K562 (cell line): ENCODE measurements at regions not wholly inside any gene's neighbourhood (a gene's known extent, or its start where the extent isn't known, plus 50 kb on each side); places are given as distances from the start of the nearest gene placed in this dataset.
A peak's percentile ranks its signal among the peaks of the same experiment; 100 is the strongest.

Experiments used
- CBFA2T3 ChIP-seq: fragments of 450-650 bp; IDR thresholded peaks from 2 replicates; pipeline ENCODE4 v1.6.1; 2017
- EZH2 ChIP-seq: IDR thresholded peaks from 2 replicates; pipeline ENCODE4 v1.6.1; 2012; ENCODE audit warnings: low read depth, mild to moderate bottlenecking, inconsistent platforms, low read length, borderline replicate concordance
- MYBL2 ChIP-seq, 2 experiments: fragments of 450-650 bp in 1 of 2; sonication (generic) in 1 of 2; formaldehyde crosslinking in 1 of 2; IDR thresholded peaks; 2 replicates each; pipeline versions ENCODE4 v1.6.1 to v1.8.1; 2017 to 2022; ENCODE audit warnings: borderline replicate concordance in 1 of 2, inconsistent platforms in 1 of 2, low read depth in 1 of 2, mild to moderate bottlenecking in 1 of 2, missing genetic modification reagents in 1 of 2, moderate library complexity in 1 of 2
- POLR2AphosphoS5 ChIP-seq: IDR thresholded peaks from 2 replicates; pipeline ENCODE4 v1.6.1; 2011; ENCODE audit warnings: mild to moderate bottlenecking, low read depth, low read length, moderate library complexity; ENCODE audit not compliant: control insufficient read depth, insufficient read depth
- SIX5 ChIP-seq, 2 experiments: IDR thresholded peaks; 2 replicates each; pipeline ENCODE4 v1.6.1; 2011; ENCODE audit warnings: low read length in 2 of 2, borderline replicate concordance in 1 of 2, low read depth in 1 of 2, mild to moderate bottlenecking in 1 of 2, moderate library complexity in 1 of 2; ENCODE audit not compliant: insufficient read depth in 1 of 2
- SPI1 ChIP-seq: IDR thresholded peaks from 2 replicates; pipeline ENCODE4 v1.6.1; 2011; ENCODE audit warnings: low read depth, low read length, control low read depth, borderline replicate concordance
- TCF7L2 ChIP-seq: fragments of 150-350 bp; IDR thresholded peaks from 2 replicates; pipeline ENCODE4 v1.6.1; 2016; ENCODE audit warnings: low read depth, mild to moderate bottlenecking, low read length, moderate library complexity
- ZNF165 ChIP-seq: fragments of 250-450 bp; sonication (Bioruptor Pico); IDR thresholded peaks from 2 replicates; pipeline ENCODE4 v1.4.0; 2020; ENCODE audit warnings: borderline replicate concordance
- TF ChIP-seq, protein P1 (sequence below), 2 experiments: fragments of 150-350 bp in 1 of 2; IDR thresholded peaks; 2 replicates each; pipeline ENCODE4 v1.6.1; 2012 to 2016; ENCODE audit warnings: low read depth in 2 of 2, low read length in 2 of 2, mild to moderate bottlenecking in 1 of 2, moderate library complexity in 1 of 2
- TF ChIP-seq, protein P2 (sequence below): fragments of 450-650 bp; formaldehyde crosslinking; IDR thresholded peaks from 2 replicates; pipeline ENCODE4 v1.4.0; 2022; ENCODE audit warnings: mild to moderate bottlenecking, moderate library complexity
- TF ChIP-seq, protein P3 (sequence below): fragments of 450-650 bp; formaldehyde crosslinking; IDR thresholded peaks from 2 replicates; pipeline ENCODE4 v1.4.0; 2022; ENCODE audit warnings: missing genetic modification characterization

DNA sequence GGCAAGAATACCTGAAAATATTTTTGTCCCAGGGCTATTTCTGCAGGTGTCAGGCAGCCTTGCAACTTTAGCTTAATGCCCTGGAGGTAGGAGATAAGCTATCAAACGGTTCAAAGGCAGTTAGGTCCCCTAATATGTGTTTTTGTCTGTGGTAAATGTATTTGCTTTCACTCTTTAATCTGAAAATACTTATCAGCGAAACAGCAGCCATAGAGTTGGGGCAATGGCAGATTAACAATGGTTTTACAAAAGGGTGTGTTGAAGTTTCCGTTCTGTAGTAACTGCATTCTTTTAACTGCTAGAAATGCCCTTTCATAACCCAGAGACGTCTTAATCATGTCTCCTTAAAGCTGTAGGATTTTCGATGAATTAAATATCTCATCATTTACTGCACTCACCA is 265.0 kb upstream of the TRIB2 start (continued):
- TF ChIP-seq, protein P1, sequence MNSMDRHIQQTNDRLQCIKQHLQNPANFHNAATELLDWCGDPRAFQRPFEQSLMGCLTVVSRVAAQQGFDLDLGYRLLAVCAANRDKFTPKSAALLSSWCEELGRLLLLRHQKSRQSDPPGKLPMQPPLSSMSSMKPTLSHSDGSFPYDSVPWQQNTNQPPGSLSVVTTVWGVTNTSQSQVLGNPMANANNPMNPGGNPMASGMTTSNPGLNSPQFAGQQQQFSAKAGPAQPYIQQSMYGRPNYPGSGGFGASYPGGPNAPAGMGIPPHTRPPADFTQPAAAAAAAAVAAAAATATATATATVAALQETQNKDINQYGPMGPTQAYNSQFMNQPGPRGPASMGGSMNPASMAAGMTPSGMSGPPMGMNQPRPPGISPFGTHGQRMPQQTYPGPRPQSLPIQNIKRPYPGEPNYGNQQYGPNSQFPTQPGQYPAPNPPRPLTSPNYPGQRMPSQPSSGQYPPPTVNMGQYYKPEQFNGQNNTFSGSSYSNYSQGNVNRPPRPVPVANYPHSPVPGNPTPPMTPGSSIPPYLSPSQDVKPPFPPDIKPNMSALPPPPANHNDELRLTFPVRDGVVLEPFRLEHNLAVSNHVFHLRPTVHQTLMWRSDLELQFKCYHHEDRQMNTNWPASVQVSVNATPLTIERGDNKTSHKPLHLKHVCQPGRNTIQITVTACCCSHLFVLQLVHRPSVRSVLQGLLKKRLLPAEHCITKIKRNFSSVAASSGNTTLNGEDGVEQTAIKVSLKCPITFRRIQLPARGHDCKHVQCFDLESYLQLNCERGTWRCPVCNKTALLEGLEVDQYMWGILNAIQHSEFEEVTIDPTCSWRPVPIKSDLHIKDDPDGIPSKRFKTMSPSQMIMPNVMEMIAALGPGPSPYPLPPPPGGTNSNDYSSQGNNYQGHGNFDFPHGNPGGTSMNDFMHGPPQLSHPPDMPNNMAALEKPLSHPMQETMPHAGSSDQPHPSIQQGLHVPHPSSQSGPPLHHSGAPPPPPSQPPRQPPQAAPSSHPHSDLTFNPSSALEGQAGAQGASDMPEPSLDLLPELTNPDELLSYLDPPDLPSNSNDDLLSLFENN (IDR thresholded peaks at IDR 0.05; ENCODE audit: low read depth in 2 of 2, low read length in 2 of 2) = 0 out of 4 replicates have a peak, but pooled peaks of 1 of the 2 experiments have one; percentile 42
- TF ChIP-seq POLR2AphosphoS5 (peak; percentile 78), SIX5 (IDR thresholded peaks at IDR 0.05; ENCODE audit: borderline replicate concordance in 1 of 2, insufficient read depth in 1 of 2, low read depth in 1 of 2, low read length in 2 of 2) (no peak), TCF7L2 (no peak), EZH2 (no peak), MYBL2 (IDR thresholded peaks at IDR 0.05; ENCODE audit: low read depth) (0 out of 2 replicates have a peak, but pooled peaks have one; percentile 49), MYBL2 (CRISPR knock-in tag; IDR thresholded peaks at IDR 0.05; ENCODE audit: borderline replicate concordance) (no peak), CBFA2T3 (peak; percentile 96), ZNF165 (no peak), SPI1 (no peak)
- TF ChIP-seq, protein P2, sequence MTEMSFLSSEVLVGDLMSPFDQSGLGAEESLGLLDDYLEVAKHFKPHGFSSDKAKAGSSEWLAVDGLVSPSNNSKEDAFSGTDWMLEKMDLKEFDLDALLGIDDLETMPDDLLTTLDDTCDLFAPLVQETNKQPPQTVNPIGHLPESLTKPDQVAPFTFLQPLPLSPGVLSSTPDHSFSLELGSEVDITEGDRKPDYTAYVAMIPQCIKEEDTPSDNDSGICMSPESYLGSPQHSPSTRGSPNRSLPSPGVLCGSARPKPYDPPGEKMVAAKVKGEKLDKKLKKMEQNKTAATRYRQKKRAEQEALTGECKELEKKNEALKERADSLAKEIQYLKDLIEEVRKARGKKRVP (CRISPR knock-in tag) = no peak
- TF ChIP-seq, protein P3, sequence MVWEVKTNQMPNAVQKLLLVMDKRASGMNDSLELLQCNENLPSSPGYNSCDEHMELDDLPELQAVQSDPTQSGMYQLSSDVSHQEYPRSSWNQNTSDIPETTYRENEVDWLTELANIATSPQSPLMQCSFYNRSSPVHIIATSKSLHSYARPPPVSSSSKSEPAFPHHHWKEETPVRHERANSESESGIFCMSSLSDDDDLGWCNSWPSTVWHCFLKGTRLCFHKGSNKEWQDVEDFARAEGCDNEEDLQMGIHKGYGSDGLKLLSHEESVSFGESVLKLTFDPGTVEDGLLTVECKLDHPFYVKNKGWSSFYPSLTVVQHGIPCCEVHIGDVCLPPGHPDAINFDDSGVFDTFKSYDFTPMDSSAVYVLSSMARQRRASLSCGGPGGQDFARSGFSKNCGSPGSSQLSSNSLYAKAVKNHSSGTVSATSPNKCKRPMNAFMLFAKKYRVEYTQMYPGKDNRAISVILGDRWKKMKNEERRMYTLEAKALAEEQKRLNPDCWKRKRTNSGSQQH (CRISPR knock-in tag) = no peak
